ENCODE measurements at regions not wholly inside any gene's neighbourhood (a gene's known extent, or its start where the extent isn't known, plus 50 kb on each side); places are given as distances from the start of the nearest gene placed in this dataset.

DNA sequence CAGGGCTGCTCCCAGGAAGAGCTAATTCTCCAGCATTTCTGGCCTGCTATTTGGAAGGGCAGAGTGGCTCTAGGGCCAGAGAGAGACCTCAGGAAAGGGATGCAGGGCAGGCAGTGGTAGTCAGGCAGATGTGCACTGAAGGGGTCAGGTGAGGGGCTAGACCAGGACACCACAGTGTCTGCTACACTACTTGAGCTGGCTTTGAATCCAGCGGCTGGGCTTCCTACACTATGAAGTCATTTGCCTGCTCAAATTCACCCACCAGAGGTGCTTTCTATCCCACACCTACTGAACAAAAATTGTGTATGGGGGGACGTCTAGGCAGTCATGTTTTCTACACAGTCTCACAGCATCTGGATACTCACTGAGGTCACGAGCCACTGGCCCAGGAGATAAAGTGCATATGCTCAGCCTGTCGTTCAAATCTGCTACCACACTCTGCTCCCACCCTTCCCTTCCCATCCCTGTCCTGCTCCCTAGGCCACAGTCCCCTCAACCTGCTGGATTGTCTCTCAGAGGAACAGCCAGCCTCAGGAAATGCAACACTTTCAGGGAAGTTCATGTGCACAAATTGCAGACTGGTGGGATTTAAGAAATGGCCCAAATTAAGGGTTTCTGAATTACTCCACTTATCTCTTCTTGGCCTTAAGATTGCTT is 49.9 kb upstream of the SLC6A11 start:
- DNase-seq (ENCODE audit: low read depth), result no peak
- TF ChIP-seq, protein P1, sequence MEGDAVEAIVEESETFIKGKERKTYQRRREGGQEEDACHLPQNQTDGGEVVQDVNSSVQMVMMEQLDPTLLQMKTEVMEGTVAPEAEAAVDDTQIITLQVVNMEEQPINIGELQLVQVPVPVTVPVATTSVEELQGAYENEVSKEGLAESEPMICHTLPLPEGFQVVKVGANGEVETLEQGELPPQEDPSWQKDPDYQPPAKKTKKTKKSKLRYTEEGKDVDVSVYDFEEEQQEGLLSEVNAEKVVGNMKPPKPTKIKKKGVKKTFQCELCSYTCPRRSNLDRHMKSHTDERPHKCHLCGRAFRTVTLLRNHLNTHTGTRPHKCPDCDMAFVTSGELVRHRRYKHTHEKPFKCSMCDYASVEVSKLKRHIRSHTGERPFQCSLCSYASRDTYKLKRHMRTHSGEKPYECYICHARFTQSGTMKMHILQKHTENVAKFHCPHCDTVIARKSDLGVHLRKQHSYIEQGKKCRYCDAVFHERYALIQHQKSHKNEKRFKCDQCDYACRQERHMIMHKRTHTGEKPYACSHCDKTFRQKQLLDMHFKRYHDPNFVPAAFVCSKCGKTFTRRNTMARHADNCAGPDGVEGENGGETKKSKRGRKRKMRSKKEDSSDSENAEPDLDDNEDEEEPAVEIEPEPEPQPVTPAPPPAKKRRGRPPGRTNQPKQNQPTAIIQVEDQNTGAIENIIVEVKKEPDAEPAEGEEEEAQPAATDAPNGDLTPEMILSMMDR (IDR thresholded peaks at IDR 0.05; ENCODE audit: control insufficient read depth, extremely low read depth, insufficient read depth), result no peak
- H3K4me3 ChIP-seq (ENCODE audit: low read depth, low read length), result no peak overlapping the region

Measured in LNCaP clone FGC (cell line).